K562 (cell line): ENCODE measurements at regions not wholly inside any gene's neighbourhood (a gene's known extent, or its start where the extent isn't known, plus 50 kb on each side); places are given as distances from the start of the nearest gene placed in this dataset.
"Not testable (repeated sequence)": the region's sequence is repeated elsewhere in the genome, so short reads cannot be mapped to it uniquely, and the experiment has no call there.

ENCODE experiments used
- ATAC-seq: fragments of 200-7000 bp; cut with Tn5 transposase; 3 replicates; pipeline ENCODE4 v1.9.1; 2020; ENCODE audit warnings: moderate library complexity
- BruUV-seq: library from RNA; stranded (reverse); fragments of 400-500 nt; replicated peaks from 2 replicates; lab custom pipeline; 2021; lab: Mats Ljungman, UMichigan
- CTCF ChIA-PET: fragments of 300-600 bp; formaldehyde crosslinking; extraction: SDS; loops from one replicate; lab custom pipeline; 2021; ENCODE audit warnings: low intra/inter-chr PET ratio; lab: Yijun Ruan, JAX
- POLR2A ChIA-PET: fragments of 300-600, 350-650 bp; sonication (Branson Sonifier 250); formaldehyde crosslinking; extraction: SDS; loops from one replicate; lab custom pipeline; 2021; ENCODE audit warnings: antibody characterized with exemption, inconsistent platforms; lab: Yijun Ruan, JAX
- DNase-seq, 4 experiments: peaks; one replicate each; pipeline versions ENCODE4 v3.0.0 to v3.0.0-alpha.2; 2011 to 2018; ENCODE audit warnings: low spot score in 3 of 4, mixed read lengths in 3 of 4; ENCODE audit errors: extremely low read depth in 1 of 4
- FAIRE-seq: peaks from 2 replicates; lab custom pipeline; 2011; peaks lifted over from hg19 to GRCh38; lab: Jason Lieb, UNC
- H2AFZ ChIP-seq: 2 replicates; pipeline ENCODE4 v1.6.0; 2011; ENCODE audit warnings: low read depth, low read length, control low read depth, inconsistent platforms
- H3K27ac ChIP-seq: fragments of 200-600 bp; 3 replicates; pipeline ENCODE4 v1.8.0; 2011; ENCODE audit warnings: low read depth, mild to moderate bottlenecking, control low read depth, inconsistent platforms, low read length, moderate library complexity, mixed read lengths; ENCODE audit errors: extremely low read depth
- H3K27me3 ChIP-seq, 2 experiments: fragments of 300-600 bp in 1 of 2; 2 replicates in 1 of 2; 3 replicates in 1 of 2; pipeline versions ENCODE4 v1.6.0 to v1.8.0; 2011; ENCODE audit warnings: inconsistent platforms in 2 of 2, low read length in 2 of 2, mild to moderate bottlenecking in 1 of 2, mixed read lengths in 1 of 2, moderate library complexity in 1 of 2; ENCODE audit not compliant: control insufficient read depth in 2 of 2, insufficient read depth in 2 of 2
- H3K36me3 ChIP-seq: fragments of 300-600 bp; 3 replicates; pipeline ENCODE4 v1.8.0; 2011; ENCODE audit warnings: mild to moderate bottlenecking, low read length, inconsistent platforms; ENCODE audit not compliant: control insufficient read depth, insufficient read depth
- H3K4me1 ChIP-seq, 2 experiments: fragments of 200-600 bp in 1 of 2; replicated peaks in 1 of 2; 2 replicates in 1 of 2; 3 replicates in 1 of 2; pipeline versions ENCODE4 v1.5.1 to v1.8.0; 2011; ENCODE audit warnings: inconsistent platforms in 2 of 2, low read length in 2 of 2, mild to moderate bottlenecking in 1 of 2, mixed read lengths in 1 of 2, moderate library complexity in 1 of 2; ENCODE audit not compliant: control insufficient read depth in 2 of 2, insufficient read depth in 2 of 2
- H3K4me2 ChIP-seq: 2 replicates; pipeline ENCODE4 v1.6.1; 2011; ENCODE audit warnings: low read length, control low read depth, inconsistent platforms, mixed read lengths; ENCODE audit not compliant: insufficient read depth
- H3K4me3 ChIP-seq: fragments of 200-600 bp; sonication (generic), shearing (Covaris generic); 2 replicates; pipeline ENCODE4 v1.5.1; 2016; ENCODE audit warnings: control low read depth, inconsistent platforms
- H3K79me2 ChIP-seq: fragments of 200-600 bp; 3 replicates; pipeline ENCODE4 v1.8.0; 2011; ENCODE audit warnings: low read length, inconsistent platforms; ENCODE audit not compliant: control insufficient read depth, insufficient read depth
- H3K9ac ChIP-seq, 2 experiments: 2 replicates each; pipeline versions ENCODE4 v1.6.0 to v1.6.1; 2011; ENCODE audit warnings: low read depth in 2 of 2, low read length in 2 of 2, control low read depth in 1 of 2, inconsistent platforms in 1 of 2, mild to moderate bottlenecking in 1 of 2, mixed read lengths in 1 of 2; ENCODE audit not compliant: insufficient read depth in 1 of 2
- H3K9me1 ChIP-seq: one replicate; pipeline ENCODE4 v1.6.0; 2011; ENCODE audit warnings: inconsistent platforms, mild to moderate bottlenecking, low read length, moderate library complexity; ENCODE audit not compliant: control insufficient read depth, insufficient read depth
- H3K9me3 ChIP-seq: replicated peaks from 2 replicates; pipeline ENCODE4 v1.5.1; 2011; ENCODE audit warnings: low read depth, low read length, inconsistent platforms; ENCODE audit not compliant: control insufficient read depth, insufficient read depth
- H4K20me1 ChIP-seq: replicated peaks from 2 replicates; pipeline ENCODE4 v1.6.1; 2011; ENCODE audit warnings: low read length, inconsistent platforms, mixed read lengths; ENCODE audit not compliant: control insufficient read depth, insufficient read depth
- HNRNPK ChIP-seq: fragments of 200-400 bp; formaldehyde crosslinking; IDR thresholded peaks from one replicate; pipeline ENCODE4 v1.6.1; 2018; ENCODE audit warnings: mild to moderate bottlenecking, low read depth, low read length; ENCODE audit not compliant: poor library complexity, severe bottlenecking
- USF2 ChIP-seq: sonication (generic); formaldehyde crosslinking; IDR thresholded peaks from 2 replicates; pipeline ENCODE4 v1.5.0; 2020; ENCODE audit warnings: missing genetic modification reagents
- ZNF146 ChIP-seq: IDR thresholded peaks from one replicate; pipeline ENCODE4 v1.6.1; 2018; ENCODE audit warnings: missing compliant biosample characterization; ENCODE audit not compliant: unreplicated experiment
- WGBS: fragments of 100-300 bp; shearing (Covaris generic); methylation state at CpG from one replicate; pipeline ENCODE4 v1.1.6; 2016; ENCODE audit warnings: low coverage, mixed read lengths; ENCODE audit not compliant: insufficient coverage; ENCODE audit errors: missing lambda C conversion rate; 5-methylcytosine and 5-hydroxymethylcytosine counted together
- in situ Hi-C: fragments of 300-500 bp; cut with MboI; formaldehyde crosslinking; loops from 4 replicates; pipeline ENCODE4 v1.15.0; 2018; ENCODE audit warnings: inconsistent platforms, mixed read lengths
- intact Hi-C: fragments of 100-400 bp; cut with micrococcal nuclease; formaldehyde crosslinking; loops from 2 replicates; pipeline ENCODE4 v1.14.2; 2022

GRCh38 chrX:13186643-13187042, 133.2 kb downstream of the ATXN3L start:
- H3K36me3 ChIP-seq, POLR2A ChIA-PET, intact Hi-C loops, H3K27ac ChIP-seq, BruUV-seq, CTCF ChIA-PET, H4K20me1 ChIP-seq, H2AFZ ChIP-seq, H3K9me3 ChIP-seq, H3K4me3 ChIP-seq, H3K9ac ChIP-seq, H3K9me1 ChIP-seq, FAIRE-seq, H3K4me1 ChIP-seq, H3K4me2 ChIP-seq, H3K27me3 ChIP-seq, in situ Hi-C loops, ATAC-seq, DNase-seq, H3K79me2 ChIP-seq: not testable (repeated sequence)
- TF ChIP-seq ZNF146 = peak; percentile 94
- 24% methylated on average over 3 of the region's 3 CpGs for WGBS

- H4K20me1 ChIP-seq = no peaks in the 10 kb centered on the region
- DNase-seq (no peak), FAIRE-seq (no peak), ATAC-seq (no peak)
- no TSS peak for BruUV-seq
- WGBS = 28% methylated on average over 2 of the region's 2 CpGs
- TF ChIP-seq USF2 (CRISPR knock-in tag) (0 out of 2 replicates have a peak, but pooled peaks have one; percentile 24), HNRNPK (no peak)
- ChIA-PET POLR2A (no interaction called here), CTCF (no interaction called here)
- no peaks in the 10 kb centered on the region for H3K9me3 ChIP-seq
- no peaks in the 10 kb centered on the region for H3K36me3 ChIP-seq
- no peaks in the 10 kb centered on the region for H3K9me1 ChIP-seq
- no peak overlapping the region for H3K9ac ChIP-seq
- no peaks in the 10 kb centered on the region for H3K27me3 ChIP-seq
- H3K27ac ChIP-seq = no peak overlapping the region
- H2AFZ ChIP-seq = peak overlapping the region; percentile 50; the same call in 1 of the 2 replicates
- H3K79me2 ChIP-seq = no peaks in the 10 kb centered on the region
- in situ Hi-C loops (no loop called here), intact Hi-C loops (no loop called here)
- no peaks in the 10 kb centered on the region for H3K4me1 ChIP-seq
- no peak overlapping the region for H3K4me2 ChIP-seq
- H3K4me3 ChIP-seq = no peak overlapping the region
Measured at GRCh38 chrX:13180807-13181206, 136.4 kb upstream of the FAM9C start.
